GM18507 (cell line): ENCODE measurements at regions not wholly inside any gene's neighbourhood (a gene's known extent, or its start where the extent isn't known, plus 50 kb on each side); places are given as distances from the start of the nearest gene placed in this dataset.
"Not testable (repeated sequence)": the region's sequence is repeated elsewhere in the genome, so short reads cannot be mapped to it uniquely, and the experiment has no call there.

Source experiments
- DNase-seq: peaks from one replicate; pipeline ENCODE4 v3.0.0; 2011; ENCODE audit warnings: low read depth; ENCODE audit not compliant: insufficient read length; ENCODE audit errors: extremely low spot score
- FAIRE-seq: peaks from 2 replicates; lab custom pipeline; 2011; peaks lifted over from hg19 to GRCh38; lab: Jason Lieb, UNC

DNA sequence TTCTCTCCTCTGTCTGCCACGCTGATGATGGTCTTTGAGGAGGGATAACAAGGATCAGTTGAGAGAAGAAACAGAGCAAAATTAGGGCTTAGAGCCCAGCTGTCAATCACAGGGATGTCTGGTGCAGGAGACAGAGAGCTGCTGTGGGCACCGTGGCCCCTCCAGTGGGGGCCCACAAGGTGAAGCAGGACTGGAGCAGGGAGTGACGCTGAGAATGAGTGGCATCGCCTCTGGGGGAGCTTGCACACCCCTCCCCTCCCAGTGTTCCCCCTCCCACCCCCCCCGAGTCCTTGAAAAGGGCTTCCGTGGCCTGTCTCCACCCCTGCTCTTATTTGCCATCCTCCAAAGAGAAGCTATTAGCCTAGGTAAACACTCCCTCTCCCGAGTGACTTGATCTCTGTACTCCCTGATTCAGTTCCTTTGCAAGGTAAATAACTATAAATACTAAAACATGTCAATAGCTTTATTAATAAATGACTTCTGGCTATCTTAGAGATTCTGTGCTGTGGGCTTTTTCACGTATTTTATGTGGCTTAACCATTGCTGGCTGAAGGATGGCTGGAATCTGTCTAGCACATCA lies 440.0 kb downstream of the ZNF536 start:
- no peak for FAIRE-seq
- no peak for DNase-seq

DNA sequence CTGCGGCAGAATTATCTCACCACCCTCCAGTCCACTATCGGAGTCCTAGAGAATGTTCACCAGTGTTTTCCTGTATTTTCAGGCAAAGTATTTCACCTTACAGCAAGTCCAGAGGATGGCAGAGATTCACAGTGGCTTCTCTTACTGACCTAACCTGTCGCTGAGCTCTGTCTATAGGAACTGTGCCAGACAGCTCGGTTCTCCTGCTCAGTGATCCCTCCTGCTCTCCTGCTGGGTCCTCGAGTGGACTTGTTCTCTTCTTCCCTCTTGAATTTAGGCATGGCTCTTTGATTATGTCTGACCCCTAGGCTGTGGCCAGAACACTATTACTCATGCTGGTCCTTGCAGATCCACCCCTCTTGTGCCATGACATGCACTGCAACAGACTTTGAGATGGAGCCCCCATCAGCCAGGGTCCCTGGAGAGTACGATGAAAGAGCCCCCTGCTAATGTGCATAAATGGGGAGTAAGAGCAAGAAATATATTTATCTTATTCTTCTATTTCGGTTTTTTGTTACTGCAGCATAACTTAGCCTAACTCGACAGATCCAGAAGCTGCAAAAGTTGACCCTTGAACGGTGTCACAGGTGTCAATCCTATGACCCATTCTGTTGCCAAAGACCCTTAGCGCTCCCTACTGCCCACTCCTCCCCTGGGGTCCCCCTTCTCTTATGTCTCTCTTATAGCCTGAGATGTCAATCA lies 439.4 kb downstream of the ZNF536 start:
- no peak for FAIRE-seq

DNA sequence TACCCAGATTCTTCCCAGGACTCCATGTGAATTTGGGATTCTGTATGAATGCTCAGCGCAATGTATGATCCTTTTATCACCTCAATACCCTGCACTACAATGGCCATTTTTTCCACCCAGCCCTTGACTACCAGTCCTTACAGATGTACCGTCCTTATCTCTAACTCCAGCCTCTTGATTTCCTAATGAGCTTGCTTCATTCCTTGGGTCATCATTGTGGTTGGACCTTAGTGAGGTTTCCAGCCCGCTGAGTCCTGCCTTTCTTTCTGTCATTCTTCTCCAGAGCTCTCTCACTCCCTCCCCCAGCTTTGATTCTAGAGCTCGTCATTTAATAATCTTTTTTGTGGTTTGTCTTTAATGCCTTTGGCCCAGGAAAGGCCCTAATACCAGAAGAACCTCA lies 438.5 kb downstream of the ZNF536 start:
- no peak for FAIRE-seq
- no peak for DNase-seq

More for the DNA sequence above, 439.4 kb downstream of the ZNF536 start:
- no peak for DNase-seq

DNA sequence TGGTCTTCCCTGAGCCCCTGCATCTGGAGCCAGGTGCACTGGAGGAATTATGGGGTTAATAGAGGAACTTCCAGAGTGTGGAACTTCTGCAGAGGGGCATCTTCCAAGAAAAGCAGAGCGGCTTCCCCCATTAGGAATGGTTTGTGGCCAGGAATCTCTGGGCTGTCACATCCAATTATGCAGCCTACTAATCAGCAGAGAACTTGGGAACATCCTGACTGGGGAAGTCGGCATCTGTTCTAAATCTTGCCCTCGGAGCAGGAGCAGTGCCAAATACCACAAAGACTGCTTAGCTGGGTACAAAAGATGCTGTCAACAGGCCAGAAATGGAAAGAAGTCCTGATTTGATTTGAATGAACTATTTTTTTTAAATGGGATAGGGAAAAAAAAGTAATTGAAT lies 435.1 kb downstream of the ZNF536 start:
- FAIRE-seq (no peak), DNase-seq (no peak)

DNA sequence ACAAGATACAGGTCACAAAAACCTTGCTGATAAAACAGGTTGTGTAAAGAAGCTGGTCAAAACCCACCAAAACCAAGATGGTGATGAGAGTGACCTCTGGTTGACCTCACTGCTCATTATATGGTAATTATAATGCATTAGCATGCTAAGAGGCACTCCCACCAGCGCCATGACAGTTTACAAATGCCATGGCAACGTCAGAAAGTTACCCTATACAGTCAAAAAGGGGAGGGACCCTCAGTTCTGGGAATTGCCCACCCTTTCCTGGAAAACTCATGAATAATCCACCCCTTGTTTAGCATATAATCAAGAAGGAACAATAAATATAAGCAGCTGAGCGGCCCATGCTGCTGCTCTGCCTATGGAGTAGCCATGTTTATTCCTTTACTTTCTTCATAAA lies 434.1 kb downstream of the ZNF536 start:
- FAIRE-seq, result no peak

DNA sequence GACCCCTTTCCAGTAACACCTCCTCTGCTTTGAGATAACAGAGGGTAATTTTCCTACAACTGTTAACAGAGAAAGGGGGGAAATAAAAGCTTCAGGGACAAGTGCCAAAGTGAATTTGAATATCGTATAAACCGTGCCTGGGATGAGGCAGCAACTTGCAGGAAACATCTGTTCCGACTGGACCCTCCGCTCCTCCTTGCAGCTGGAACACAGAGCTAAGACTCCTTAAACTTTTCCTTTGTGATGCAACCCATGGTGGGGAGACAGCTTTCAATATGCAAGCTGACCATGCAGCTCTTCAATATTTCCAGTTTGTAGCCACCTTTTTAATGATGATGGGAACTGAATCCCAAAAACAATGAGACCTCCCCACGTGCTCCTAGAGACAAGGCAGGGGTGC lies 432.6 kb downstream of the ZNF536 start:
- FAIRE-seq (no peak), DNase-seq (no peak)

More for the DNA sequence above, 434.1 kb downstream of the ZNF536 start:
- DNase-seq, result no peak

DNA sequence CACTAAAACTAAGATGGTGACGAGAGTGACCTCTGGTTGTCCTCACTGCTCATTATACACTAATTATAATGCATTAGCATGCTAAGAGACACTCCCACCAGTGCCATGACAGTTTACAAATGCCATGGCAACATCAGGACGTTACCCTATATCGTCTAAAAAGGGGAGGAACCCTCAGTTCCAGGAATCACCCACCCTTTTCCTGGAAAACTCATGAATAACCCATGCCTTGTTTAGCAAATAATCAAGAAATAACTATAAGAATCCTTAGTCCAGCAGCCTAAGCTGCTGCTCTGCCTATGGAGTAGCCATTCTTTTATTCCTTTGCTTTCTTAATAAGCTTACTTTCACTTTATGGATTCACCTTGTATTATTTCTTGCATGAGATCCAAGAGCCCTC lies 432.1 kb downstream of the ZNF536 start:
- FAIRE-seq, result not testable (repeated sequence)

DNA sequence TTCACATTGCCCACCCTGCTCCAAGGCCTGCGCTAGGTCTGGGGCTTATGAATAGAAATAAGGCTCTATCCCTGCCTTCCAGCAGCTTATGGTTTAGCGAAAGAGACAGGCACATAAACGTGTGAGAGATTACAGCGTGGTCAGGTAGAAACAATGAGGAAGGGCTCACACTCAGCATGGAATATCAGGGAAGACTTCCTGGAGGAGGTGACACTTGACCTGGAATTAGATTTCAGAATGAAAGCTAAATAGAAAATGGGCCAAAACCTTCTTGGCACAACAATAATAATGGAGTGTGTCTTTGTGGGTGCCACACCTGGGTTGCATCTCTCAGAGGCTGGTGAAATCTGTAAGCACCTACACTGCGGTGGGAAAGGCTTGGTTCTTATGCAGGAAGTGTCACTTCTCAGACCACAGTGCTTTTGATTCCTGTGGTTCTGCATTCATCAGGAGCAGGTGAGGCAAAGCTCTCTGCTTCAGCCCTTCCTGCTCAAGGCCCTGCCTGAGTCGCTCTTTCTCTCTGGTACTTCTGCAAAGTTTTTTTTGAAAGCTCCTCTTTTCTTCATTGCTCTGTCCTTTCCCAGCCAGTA lies 430.3 kb downstream of the ZNF536 start:
- FAIRE-seq, result no peak

More for the DNA sequence above, 432.1 kb downstream of the ZNF536 start:
- DNase-seq, result not testable (repeated sequence)

DNA sequence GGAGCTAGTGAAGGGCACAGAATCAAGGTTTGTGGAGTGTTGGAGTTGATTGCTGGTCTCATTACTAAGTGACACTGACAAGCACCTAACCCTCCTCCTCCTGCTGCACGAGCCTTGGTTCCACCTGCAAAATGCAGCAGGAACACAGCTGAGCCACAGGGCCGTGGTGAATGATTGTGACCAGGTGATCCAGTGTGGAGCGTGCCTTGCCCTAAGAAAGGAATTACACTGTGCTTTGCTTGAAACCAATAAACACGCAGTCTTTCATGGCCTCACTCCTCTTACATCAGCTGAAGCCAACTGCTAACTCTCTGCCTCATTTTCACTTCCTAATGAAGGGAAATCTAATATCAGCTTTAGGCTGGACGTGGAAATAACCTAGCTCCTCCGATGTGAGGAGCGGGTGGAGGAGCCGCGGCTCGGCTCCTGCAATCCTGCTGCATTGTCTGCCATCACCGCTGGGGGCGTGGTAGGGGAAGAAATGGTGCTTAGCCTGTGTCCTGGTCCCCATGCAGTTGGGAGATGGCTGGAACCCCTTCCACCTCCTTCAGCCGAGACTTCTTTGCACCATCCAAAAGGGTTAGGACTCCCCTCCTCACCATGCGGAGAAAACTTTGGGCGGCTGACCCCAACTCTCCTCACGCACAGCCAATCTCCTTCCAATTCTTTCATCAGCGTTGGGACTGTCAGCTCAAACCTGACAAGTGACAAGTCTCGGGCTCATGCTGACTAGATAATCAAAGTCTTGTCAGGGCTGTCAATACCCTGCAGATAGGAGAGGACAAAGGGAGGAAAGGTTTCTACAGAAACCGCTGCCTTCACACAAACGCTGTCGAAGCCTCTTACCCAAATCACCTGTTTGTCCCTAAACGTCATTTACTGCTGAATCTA lies 427.9 kb downstream of the ZNF536 start:
- FAIRE-seq, result no peak
- DNase-seq, result no peak

More for the DNA sequence above, 430.3 kb downstream of the ZNF536 start:
- DNase-seq, result no peak

DNA sequence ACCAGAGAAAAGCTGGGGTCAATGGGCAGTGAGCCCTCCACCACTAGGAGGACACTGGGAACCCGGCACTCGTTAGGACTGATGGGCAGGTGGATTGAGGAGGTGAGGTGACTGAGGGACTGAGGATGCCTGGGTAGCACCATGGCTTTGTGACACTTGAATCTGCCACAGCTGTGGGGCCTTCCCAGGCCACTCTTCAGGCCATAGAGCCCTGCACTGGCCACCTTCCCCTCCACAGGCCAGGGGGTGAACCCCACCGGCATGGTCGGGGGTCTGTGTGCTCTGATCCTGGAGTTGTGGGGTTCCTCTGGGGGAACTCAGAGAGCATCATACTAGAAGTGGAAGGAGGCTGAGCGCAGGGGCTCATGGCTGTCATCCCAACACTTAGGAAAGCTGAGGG lies 423.5 kb downstream of the ZNF536 start:
- DNase-seq, result no peak
- FAIRE-seq, result no peak

DNA sequence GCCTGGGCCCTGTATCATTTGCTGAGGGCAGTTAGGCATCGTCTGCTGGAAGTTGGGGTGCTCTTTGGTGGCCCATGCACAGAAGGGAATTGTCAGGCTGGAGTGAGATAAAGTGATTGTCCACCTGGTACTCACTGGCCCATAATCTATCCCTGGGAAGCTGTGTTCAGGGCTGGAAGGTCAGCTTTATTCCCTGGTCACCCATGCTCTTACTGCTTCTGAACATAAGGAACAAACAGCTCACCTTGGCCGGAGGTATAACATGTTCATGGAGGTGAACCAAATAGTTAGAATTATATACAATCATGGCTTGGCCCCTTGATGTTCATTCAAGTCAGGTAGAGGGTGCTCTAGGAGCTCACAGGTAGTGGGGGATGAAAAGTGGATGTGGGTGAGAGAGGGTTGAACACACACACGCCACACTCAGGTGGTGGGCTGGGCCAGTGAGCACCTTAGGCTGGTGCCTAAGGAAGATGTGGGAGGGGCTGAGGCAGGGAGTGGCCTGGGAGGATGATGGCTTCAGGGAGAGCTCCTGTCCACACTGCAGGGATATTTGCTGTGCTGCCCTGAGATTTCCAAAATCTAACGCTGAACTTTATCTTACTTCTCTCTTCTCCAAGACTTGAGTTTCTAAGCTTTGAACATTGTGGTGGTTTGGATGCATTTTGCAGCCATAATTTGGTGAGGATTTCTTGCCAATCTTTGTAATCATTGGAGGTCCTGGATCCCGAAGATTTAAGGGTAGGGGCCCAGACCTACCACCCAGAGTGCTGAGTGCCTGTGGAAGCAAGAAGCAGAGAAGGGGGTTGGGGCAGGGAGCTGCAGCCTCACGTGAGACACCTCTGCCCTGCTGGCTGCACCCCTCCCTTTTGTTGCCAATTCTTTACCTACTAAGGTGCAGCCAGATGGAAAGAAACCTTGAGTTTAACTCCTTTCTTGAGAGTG lies 420.6 kb downstream of the ZNF536 start:
- FAIRE-seq, result no peak

DNA sequence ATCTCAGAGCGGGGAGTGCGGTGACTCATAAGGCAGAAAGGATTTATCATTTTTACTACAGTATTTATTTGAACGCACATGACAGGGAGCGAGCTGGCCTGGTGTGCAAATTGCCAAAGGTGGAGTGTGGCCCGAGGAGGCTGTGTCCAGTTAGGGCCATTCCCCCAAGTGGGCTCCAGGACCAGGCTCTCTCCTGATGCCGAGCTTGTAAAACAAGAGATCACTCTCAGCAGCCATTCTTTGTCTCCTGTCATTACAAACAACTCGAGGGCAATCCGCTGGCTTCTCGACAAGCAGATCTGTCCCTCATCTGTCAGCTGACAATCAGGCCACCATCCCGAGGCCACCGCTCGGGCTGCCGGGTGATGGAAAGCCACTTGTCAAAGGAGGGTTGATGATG lies 418.9 kb downstream of the ZNF536 start:
- FAIRE-seq, result no peak
- no peak for DNase-seq

More for the DNA sequence above, 420.6 kb downstream of the ZNF536 start:
- DNase-seq, result no peak

DNA sequence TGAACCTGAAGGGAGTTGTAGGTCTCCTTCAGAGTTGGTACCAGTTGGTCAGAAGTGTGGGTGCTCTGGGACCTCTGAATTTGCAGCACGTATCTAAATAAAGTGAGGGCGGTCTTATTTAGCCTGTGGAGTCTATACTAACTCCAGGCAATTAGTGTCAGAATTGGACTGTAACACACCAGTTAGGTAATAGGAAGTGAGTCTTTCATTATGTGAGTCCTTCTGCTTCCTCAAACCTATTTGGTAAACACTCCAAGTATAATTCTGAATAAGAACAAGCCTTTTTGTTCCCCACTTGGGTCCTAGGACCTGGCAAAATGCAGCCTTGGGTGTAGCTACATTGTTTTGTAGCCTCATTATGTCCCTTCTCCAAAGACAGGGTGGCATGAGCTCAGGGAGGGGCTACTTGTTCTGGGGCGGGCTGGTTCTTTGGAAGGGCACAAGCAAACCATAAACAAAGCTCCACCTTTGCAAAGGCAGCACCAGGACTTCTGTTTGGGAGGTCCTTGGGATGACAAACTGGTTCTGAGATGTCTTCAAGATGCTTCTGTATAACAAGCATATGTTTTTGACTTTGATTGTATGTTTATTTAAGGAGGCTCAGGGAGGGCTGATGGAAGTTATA lies 418.0 kb downstream of the ZNF536 start:
- no peak for DNase-seq
- FAIRE-seq, result no peak

DNA sequence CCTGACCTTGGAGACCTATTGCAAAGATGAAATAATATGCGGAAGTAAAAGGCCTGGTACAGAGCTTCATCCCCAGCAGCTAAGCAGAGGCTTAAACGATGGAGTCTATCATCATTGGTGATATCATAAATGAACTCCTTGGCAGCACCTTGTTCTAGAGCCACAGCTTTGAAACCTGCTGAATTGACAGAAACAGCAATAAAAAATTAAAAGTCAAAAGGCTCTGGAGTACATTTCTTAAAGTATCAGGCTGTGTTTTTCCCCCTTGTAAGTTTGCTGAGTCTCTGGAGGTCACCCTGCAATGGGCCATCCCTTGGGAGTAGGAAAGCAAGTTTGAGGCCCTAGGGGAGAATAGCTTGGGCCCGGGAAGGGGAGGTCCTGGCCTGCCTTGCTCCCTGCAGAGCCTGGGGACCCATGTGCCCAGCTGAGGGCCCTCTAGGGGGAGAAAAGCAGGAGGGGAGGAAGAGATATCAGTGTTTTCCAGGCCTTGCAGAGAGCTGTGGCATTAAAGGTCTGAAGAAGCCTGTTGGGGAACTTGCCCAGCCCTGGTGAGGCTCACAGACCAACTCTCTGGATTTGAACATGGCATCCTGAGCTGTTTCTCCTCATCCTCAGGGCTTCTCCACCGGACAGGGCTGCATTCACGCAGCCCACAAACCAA lies 416.1 kb downstream of the ZNF536 start:
- FAIRE-seq, result no peak
- DNase-seq, result no peak

DNA sequence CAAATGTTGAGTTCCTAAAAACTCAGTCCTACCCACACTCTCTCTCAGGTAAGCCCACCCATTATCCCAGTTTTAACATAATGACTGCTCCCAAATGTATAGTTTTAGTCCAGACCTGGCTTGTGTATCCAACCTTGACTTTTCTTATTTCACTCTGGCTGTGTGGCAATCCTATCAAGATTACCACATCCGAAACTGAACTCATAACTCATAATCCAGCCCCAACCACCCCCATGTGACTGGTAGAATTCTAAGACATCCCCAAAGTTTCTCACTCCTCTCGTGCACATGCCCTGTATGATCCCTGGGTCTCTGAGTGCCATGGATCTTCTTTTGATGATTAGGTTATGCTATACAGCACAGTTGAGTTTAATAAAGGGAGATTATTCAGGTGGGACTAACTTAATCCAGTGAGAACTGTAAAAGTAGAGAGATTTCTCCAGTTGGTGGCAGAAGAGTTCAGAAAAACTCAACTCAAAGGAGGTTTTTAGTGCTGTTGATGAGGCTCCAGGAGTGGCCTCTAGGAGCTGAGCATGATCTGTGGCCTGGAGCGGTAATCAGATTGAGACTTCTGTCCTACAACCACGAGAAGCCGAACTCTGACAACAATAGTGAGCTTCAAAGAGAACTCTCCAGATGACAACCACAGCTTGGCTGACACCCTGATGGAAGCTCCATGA lies 413.4 kb downstream of the ZNF536 start:
- DNase-seq, result no peak
- no peak for FAIRE-seq

DNA sequence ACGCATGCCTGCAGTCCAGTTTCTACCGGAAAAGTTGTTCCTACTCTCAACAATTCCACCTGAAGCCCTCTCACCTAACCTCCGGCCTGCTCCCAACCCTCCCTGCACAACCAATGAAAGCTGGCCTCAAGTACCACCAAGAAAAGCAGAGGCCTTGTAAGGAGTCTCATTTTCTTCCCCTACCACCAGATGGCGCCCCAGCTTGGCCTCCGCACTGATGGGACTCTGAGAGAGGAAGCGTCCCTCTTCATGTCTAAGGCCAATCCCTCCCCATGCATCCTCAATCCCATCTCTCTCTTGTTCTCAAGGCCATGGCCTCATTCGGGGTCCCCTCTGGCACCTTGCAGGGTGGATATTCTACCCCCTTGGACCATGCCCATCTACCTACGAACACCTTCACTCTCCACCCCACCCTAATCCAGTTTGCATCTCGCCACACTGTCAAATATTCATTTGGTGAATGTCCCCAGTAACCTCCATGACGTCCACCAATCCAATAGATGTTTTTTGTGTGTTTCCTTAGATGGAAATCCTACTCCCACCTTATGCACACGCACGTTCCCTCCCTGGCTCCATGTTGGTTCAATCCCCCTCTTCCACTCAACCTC lies 412.8 kb downstream of the ZNF536 start:
- DNase-seq, result no peak
- FAIRE-seq, result no peak

DNA sequence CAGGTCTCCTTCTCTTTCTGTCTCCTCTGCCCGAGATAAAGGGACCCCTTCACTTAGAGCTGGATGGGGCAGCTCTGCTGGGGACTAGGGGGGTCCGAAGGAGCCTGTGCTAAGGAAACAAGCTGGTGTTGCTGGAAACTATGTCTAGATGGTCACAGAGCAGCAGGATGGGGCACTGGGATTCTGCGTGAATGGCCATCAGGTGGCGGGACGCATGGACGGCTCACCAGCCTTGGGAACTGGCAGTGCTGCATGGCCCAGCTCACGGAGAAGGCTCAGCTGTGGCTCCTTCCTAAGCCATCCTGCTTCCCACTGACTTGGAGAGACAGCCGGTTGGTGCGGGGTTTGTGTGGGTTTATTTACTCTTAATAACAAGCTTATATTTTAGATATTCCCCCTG lies 411.8 kb downstream of the ZNF536 start:
- no peak for FAIRE-seq

More for the DNA sequence above, 411.8 kb downstream of the ZNF536 start:
- no peak for DNase-seq
